Ishikawa (cell line): ENCODE measurements at regions not wholly inside any gene's neighbourhood (a gene's known extent, or its start where the extent isn't known, plus 50 kb on each side); places are given as distances from the start of the nearest gene placed in this dataset.

Experiments used
- CEBPB ChIP-seq: IDR thresholded peaks from 2 replicates; pipeline ENCODE4 v1.6.1; 2012
- CREB1 ChIP-seq: IDR thresholded peaks from 2 replicates; pipeline ENCODE4 v1.6.1; 2012; ENCODE audit warnings: low read depth
- EGR1 ChIP-seq: IDR thresholded peaks from 2 replicates; pipeline ENCODE4 v1.6.1; 2012
- EP300 ChIP-seq: IDR thresholded peaks from 2 replicates; pipeline ENCODE4 v1.6.1; 2012; ENCODE audit warnings: borderline replicate concordance
- FOXM1 ChIP-seq: IDR thresholded peaks from 2 replicates; pipeline ENCODE4 v1.6.1; 2012; ENCODE audit warnings: low read depth, borderline replicate concordance
- MAX ChIP-seq: IDR thresholded peaks from 2 replicates; pipeline ENCODE4 v1.6.1; 2012
- NFIC ChIP-seq: IDR thresholded peaks from 2 replicates; pipeline ENCODE4 v1.6.1; 2012
- RAD21 ChIP-seq: IDR thresholded peaks from 2 replicates; pipeline ENCODE4 v1.6.1; 2012; ENCODE audit warnings: low read depth
- REST ChIP-seq: IDR thresholded peaks from 2 replicates; pipeline ENCODE4 v1.6.1; 2012; ENCODE audit warnings: low read depth, mild to moderate bottlenecking
- TAF1 ChIP-seq: IDR thresholded peaks from 2 replicates; pipeline ENCODE4 v1.6.1; 2012; ENCODE audit warnings: low read depth, mild to moderate bottlenecking
- TCF12 ChIP-seq: IDR thresholded peaks from 2 replicates; pipeline ENCODE4 v1.6.1; 2012; ENCODE audit warnings: low read depth
- TEAD4 ChIP-seq: IDR thresholded peaks from 2 replicates; pipeline ENCODE4 v1.6.1; 2012
- USF1 ChIP-seq: IDR thresholded peaks from 2 replicates; pipeline ENCODE4 v1.6.1; 2012
- YY1 ChIP-seq: IDR thresholded peaks from 2 replicates; pipeline ENCODE4 v1.6.1; 2012; ENCODE audit warnings: low read depth
- ZBTB7A ChIP-seq: IDR thresholded peaks from 2 replicates; pipeline ENCODE4 v1.6.1; 2012; ENCODE audit warnings: low read depth

- TF ChIP-seq TEAD4 (no peak), NFIC (no peak), RAD21 (no peak), YY1 (no peak), EP300 (no peak), ZBTB7A (no peak), FOXM1 (no peak), MAX (no peak), REST (no peak), CEBPB (no peak), CREB1 (no peak), TCF12 (no peak), EGR1 (no peak), TAF1 (no peak)
Observed at GRCh38 chr4:181503687-181504390, 739.4 kb upstream of the TENM3 start.

- peak; percentile 54; the same call in 1 of the 2 replicates for TF ChIP-seq REST
- no peak for TF ChIP-seq TAF1
Observed at GRCh38 chr4:181504924-181505323, 738.3 kb upstream of the TENM3 start.

- TF ChIP-seq CEBPB (no peak), FOXM1 (no peak), ZBTB7A (no peak), YY1 (no peak)
Observed at GRCh38 chr4:181507180-181507835, 735.9 kb upstream of the TENM3 start.

- no peak for TF ChIP-seq REST
- TF ChIP-seq CREB1: no peak
- TF ChIP-seq ZBTB7A: no peak
- TF ChIP-seq RAD21: no peak
- TF ChIP-seq CEBPB: no peak
- TF ChIP-seq TEAD4: no peak
- no peak for TF ChIP-seq MAX
- no peak for TF ChIP-seq USF1
- TF ChIP-seq YY1: no peak
Observed at GRCh38 chr4:181507938-181508337, 735.3 kb upstream of the TENM3 start.

- TF ChIP-seq EGR1 (no peak), USF1 (no peak), CEBPB (no peak), EP300 (no peak), YY1 (no peak), RAD21 (no peak), NFIC (no peak), CREB1 (no peak), REST (no peak), MAX (no peak)
Observed at GRCh38 chr4:181508601-181509000, 734.6 kb upstream of the TENM3 start.
